GM12873 (cell line): ENCODE measurements at regions not wholly inside any gene's neighbourhood (a gene's known extent, or its start where the extent isn't known, plus 50 kb on each side); places are given as distances from the start of the nearest gene placed in this dataset.

Source experiments
- TF ChIP-seq, protein P1 (sequence below): IDR thresholded peaks from 2 replicates; pipeline ENCODE4 v1.5.1; 2012; ENCODE audit warnings: low read depth, mild to moderate bottlenecking, moderate library complexity, low read length, control low read depth; ENCODE audit not compliant: insufficient read depth; ENCODE audit errors: missing control alignments

DNA sequence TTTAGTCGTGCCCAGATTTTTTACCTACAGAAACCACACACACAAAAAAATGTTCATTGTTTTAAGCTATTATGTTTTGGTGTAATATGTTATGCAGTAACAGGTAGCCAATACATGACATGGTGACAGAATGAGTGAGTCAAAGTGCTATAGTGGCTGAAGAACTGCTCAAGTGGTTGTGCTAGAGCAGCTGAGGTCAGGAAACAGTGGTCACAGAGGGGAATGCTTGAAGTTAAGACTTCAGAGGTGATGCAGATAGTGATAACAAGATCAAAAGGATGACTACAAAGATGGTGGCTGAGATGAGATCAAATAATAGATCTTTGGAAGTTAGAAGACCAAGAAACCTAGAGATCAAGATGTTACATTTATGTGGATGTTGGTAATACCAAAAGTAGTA is 174.3 kb downstream of the KCNE4 start:
- TF ChIP-seq, protein P1, sequence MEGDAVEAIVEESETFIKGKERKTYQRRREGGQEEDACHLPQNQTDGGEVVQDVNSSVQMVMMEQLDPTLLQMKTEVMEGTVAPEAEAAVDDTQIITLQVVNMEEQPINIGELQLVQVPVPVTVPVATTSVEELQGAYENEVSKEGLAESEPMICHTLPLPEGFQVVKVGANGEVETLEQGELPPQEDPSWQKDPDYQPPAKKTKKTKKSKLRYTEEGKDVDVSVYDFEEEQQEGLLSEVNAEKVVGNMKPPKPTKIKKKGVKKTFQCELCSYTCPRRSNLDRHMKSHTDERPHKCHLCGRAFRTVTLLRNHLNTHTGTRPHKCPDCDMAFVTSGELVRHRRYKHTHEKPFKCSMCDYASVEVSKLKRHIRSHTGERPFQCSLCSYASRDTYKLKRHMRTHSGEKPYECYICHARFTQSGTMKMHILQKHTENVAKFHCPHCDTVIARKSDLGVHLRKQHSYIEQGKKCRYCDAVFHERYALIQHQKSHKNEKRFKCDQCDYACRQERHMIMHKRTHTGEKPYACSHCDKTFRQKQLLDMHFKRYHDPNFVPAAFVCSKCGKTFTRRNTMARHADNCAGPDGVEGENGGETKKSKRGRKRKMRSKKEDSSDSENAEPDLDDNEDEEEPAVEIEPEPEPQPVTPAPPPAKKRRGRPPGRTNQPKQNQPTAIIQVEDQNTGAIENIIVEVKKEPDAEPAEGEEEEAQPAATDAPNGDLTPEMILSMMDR = no peak

DNA sequence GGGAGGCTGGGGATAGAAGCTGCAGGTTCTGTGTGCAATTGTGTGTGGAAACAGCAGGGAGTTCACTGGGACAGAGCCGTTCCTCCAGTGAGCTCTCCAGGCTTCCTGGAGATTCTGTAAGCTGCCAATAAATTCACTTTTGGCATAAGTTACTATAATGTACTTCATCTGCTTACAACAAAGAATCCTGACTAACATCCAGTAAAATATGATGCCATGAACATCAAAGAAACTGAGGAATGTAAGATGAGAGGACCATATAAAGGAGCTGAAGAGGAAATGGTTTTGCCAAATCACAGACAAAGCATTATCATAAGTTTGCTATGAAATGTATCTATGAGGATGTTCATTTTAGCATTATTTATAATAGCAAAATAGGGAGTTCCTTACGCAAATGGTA is 175.3 kb downstream of the KCNE4 start:
- TF ChIP-seq, protein P1 = no peak

DNA sequence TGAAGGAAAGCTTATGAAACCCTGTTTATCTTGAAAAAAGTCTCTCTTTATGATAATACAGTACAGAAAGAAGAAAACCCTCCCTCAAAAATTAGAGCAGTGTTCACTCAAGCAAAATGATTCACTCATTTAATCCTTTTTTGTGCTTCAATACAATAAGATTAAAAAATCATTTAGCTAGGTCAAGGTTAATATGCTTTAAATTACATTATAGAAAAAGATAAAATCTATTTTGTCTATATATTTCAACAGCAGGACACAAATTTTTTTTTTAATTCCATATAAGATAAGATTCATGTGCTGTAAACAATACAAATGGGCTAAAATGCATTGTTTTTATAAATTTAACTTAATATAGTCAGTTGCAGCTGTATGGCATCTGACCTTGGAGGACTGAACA is 176.9 kb downstream of the KCNE4 start:
- TF ChIP-seq, protein P1 = no peak

DNA sequence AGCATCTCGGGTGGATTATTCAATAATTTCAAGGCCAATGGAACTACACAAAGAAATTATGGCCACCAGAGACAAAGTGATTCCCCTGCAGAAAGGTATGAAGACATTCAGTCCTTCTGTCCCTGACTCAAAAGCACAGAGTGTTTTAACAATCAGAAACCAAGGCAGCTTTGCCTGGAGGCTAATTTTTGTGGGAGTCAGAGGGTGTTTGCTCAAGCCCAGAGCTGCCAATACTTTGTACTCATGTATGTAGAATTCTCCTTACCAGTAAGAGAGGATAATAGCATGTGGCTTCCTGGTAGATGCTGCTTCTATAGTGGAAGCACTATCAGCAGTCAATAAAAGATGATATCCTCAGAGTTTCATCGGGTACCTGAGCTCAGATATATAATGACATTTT is 178.4 kb downstream of the KCNE4 start:
- TF ChIP-seq, protein P1 = no peak

DNA sequence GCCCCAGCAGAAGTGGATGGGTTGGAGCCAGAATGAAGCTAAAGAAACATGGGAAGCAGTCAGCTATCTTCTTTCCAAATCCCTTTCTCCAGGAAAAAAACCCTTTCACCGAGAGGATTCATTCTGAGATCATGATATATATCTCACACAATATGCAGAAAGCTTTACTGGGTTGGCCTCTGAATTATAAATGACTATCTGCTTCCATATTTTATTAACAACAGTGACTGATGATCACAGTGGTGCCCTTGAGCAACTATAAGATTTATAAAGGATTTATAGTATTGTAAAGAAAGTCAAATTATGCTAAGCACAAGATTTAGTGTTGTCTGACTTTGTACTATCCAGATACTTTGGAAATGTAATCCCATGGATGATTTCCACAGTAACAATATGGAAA is 180.3 kb downstream of the KCNE4 start:
- TF ChIP-seq, protein P1 = no peak

DNA sequence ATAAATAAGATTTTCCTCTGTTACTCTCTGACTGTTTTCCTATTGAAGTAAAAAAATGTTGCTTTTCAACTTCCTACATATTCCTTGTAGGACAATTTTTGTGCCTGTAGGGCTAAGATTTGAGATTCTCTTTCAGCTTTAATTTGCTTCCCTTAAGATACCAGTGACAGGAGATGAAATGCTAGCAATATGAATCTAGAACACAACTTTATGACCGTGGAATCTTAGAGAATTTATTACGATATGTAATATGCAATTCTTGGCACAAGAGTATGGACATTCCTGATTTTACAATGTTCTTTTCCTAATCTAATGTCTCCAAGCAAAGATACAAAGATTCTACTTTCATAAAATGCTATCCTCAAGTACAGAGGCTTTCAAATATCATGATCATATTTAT is 180.9 kb downstream of the KCNE4 start:
- TF ChIP-seq, protein P1 = no peak

DNA sequence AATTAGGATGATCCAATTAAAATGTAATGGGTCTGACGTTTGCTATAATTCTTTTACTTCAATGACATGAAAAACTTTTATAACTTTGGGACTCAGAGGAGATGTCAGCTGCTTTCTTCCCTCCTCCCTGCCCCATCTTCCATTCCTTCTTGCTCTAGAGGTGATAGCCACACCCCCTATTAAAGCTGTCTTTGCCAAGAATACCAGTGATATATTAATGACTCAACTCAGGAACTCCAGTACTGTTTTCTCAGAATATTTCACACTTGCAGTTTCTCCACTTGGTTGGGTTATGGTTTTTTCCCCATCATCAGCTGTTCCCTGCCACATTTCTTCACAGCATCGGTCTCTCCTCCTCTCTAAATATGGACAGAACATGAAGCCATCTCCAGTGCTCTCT is 184.0 kb downstream of the KCNE4 start:
- TF ChIP-seq, protein P1 = no peak

DNA sequence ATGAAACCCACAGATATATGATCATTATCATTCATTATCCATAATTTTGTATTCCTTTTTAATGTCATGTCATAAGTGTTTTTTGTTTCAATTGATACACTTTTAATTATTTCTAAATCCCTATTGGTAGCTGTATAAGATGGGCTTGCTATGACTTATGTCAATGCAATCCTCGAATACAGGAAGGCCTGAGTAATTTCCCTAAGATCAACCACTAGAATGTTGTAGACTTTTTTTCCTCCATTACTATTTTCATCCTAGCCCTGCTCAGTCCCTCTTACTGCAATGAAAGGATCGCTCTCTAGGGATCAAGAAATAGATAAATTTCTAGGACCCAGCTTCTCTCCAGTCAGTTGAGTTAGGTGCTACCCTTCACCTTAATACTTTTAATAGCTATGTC is 186.3 kb downstream of the KCNE4 start:
- TF ChIP-seq, protein P1 = no peak
